ENCODE measurements at regions not wholly inside any gene's neighbourhood (a gene's known extent, or its start where the extent isn't known, plus 50 kb on each side); places are given as distances from the start of the nearest gene placed in this dataset.

- no peaks in the 10 kb centered on the region for H3K4me1 ChIP-seq
Observed at GRCh38 chrX:4249401-4249800, 536.0 kb upstream of the PRKX start.

GRCh38 chrX:4243759-4244158 lies 530.3 kb upstream of the PRKX start:
- no peak for DNase-seq
- no peaks in the 10 kb centered on the region for H3K36me3 Mint-ChIP-seq (ENCODE audit: insufficient read depth, unreplicated experiment)
- H3K4me1 Mint-ChIP-seq (ENCODE audit: low read depth, unreplicated experiment): no peaks in the 10 kb centered on the region
- POLR2A ChIA-PET: no interaction called here
- no peak for TF ChIP-seq CTCF (IDR thresholded peaks at IDR 0.05; ENCODE audit: insufficient read depth in 1 of 2, low read depth in 1 of 2, low read length in 1 of 2, severe bottlenecking in 1 of 2, unreplicated experiment in 1 of 2)
- no peaks in the 10 kb centered on the region for H3K27me3 Mint-ChIP-seq (ENCODE audit: insufficient read depth, unreplicated experiment)
- no peak overlapping the region for H3K27ac Mint-ChIP-seq (ENCODE audit: unreplicated experiment)
- no peak overlapping the region for H3K4me3 Mint-ChIP-seq (ENCODE audit: unreplicated experiment)
- H3K4me1 ChIP-seq: no peaks in the 10 kb centered on the region
- CTCF ChIA-PET: no interaction called here
- H3K36me3 ChIP-seq (ENCODE audit: control insufficient read depth, insufficient read depth, low read length): no peaks in the 10 kb centered on the region
- no peak overlapping the region for H3K4me3 ChIP-seq (ENCODE audit: low read depth, low read length)
- peaks cover 8% of the 10 kb centered on the region for H3K9me3 Mint-ChIP-seq (ENCODE audit: unreplicated experiment)
- BruUV-seq (replicated peaks): no TSS peak
- intact Hi-C loops (cut with micrococcal nuclease; ENCODE audit: unreplicated experiment): no loop called here
- no peaks in the 10 kb centered on the region for H3K27me3 ChIP-seq (replicated peaks; ENCODE audit: control insufficient read depth, insufficient read depth, low read length)
- H3K9me3 ChIP-seq: no peaks in the 10 kb centered on the region

More at GRCh38 chrX:4249401-4249800, 536.0 kb upstream of the PRKX start:
- intact Hi-C loops (cut with micrococcal nuclease; ENCODE audit: unreplicated experiment): no loop called here
- H3K4me3 Mint-ChIP-seq (ENCODE audit: unreplicated experiment): no peak overlapping the region
- H3K4me1 Mint-ChIP-seq (ENCODE audit: low read depth, unreplicated experiment): no peaks in the 10 kb centered on the region
- H3K9me3 Mint-ChIP-seq (ENCODE audit: unreplicated experiment): no peaks in the 10 kb centered on the region
- no peaks in the 10 kb centered on the region for H3K36me3 Mint-ChIP-seq (ENCODE audit: insufficient read depth, unreplicated experiment)
- ChIA-PET CTCF (no interaction called here), POLR2A (no interaction called here)
- Histone ChIP-seq H3K9me3 (no peaks in the 10 kb centered on the region), H3K4me3 (ENCODE audit: low read depth, low read length) (no peak overlapping the region), H3K27me3 (replicated peaks; ENCODE audit: control insufficient read depth, insufficient read depth, low read length) (no peaks in the 10 kb centered on the region), H3K36me3 (ENCODE audit: control insufficient read depth, insufficient read depth, low read length) (no peaks in the 10 kb centered on the region)
- peaks cover 2% of the 10 kb centered on the region for H3K27me3 Mint-ChIP-seq (ENCODE audit: insufficient read depth, unreplicated experiment)
- DNase-seq: no peak
- TF ChIP-seq CTCF (IDR thresholded peaks at IDR 0.05; ENCODE audit: insufficient read depth in 1 of 2, low read depth in 1 of 2, low read length in 1 of 2, severe bottlenecking in 1 of 2, unreplicated experiment in 1 of 2): no peak
- H3K27ac Mint-ChIP-seq (ENCODE audit: unreplicated experiment): no peak overlapping the region
- no TSS peak for BruUV-seq (replicated peaks)

GRCh38 chrX:4240541-4241194 lies 527.2 kb upstream of the PRKX start:
- Histone ChIP-seq H3K36me3 (ENCODE audit: control insufficient read depth, insufficient read depth, low read length) (no peaks in the 10 kb centered on the region), H3K4me3 (ENCODE audit: low read depth, low read length) (no peak overlapping the region), H3K9me3 (no peaks in the 10 kb centered on the region), H3K4me1 (no peaks in the 10 kb centered on the region), H3K27me3 (replicated peaks; ENCODE audit: control insufficient read depth, insufficient read depth, low read length) (no peaks in the 10 kb centered on the region)
- BruUV-seq (replicated peaks): no TSS peak
- TF ChIP-seq CTCF (IDR thresholded peaks at IDR 0.05; ENCODE audit: insufficient read depth in 1 of 2, low read depth in 1 of 2, low read length in 1 of 2, severe bottlenecking in 1 of 2, unreplicated experiment in 1 of 2): no peak
- intact Hi-C loops (cut with micrococcal nuclease; ENCODE audit: unreplicated experiment): no loop called here
- ChIA-PET POLR2A (no interaction called here), CTCF (no interaction called here)
- Mint-ChIP-seq H3K36me3 (ENCODE audit: insufficient read depth, unreplicated experiment) (no peaks in the 10 kb centered on the region), H3K27ac (ENCODE audit: unreplicated experiment) (no peak overlapping the region), H3K9me3 (ENCODE audit: unreplicated experiment) (peaks cover 8% of the 10 kb centered on the region), H3K4me1 (ENCODE audit: low read depth, unreplicated experiment) (no peaks in the 10 kb centered on the region), H3K4me3 (ENCODE audit: unreplicated experiment) (no peak overlapping the region), H3K27me3 (ENCODE audit: insufficient read depth, unreplicated experiment) (no peaks in the 10 kb centered on the region)
- no peak for DNase-seq
